IMR-90 (cell line): ENCODE measurements at regions not wholly inside any gene's neighbourhood (a gene's known extent, or its start where the extent isn't known, plus 50 kb on each side); places are given as distances from the start of the nearest gene placed in this dataset.

Experiments
- ATAC-seq: fragments of 200-7000 bp; cut with Tn5 transposase; 2 replicates; pipeline ENCODE4 v1.9.1; 2020; ENCODE audit warnings: low read depth, mild to moderate bottlenecking, moderate library complexity
- BruUV-seq: library from RNA; stranded (reverse); fragments of 400-500 nt; replicated peaks from 2 replicates; lab custom pipeline; 2021; lab: Mats Ljungman, UMichigan
- CTCF ChIA-PET: fragments of 300-600 bp; formaldehyde crosslinking; extraction: SDS; loops from one replicate; lab custom pipeline; 2021; ENCODE audit warnings: antibody characterized with exemption; lab: Yijun Ruan, JAX
- POLR2A ChIA-PET: fragments of 300-600 bp; sonication (Branson Sonifier 250); formaldehyde crosslinking; loops from one replicate; lab custom pipeline; 2022; ENCODE audit warnings: antibody characterized with exemption; ENCODE audit not compliant: unreplicated experiment; lab: Charles Lee
- DNase-seq: peaks from one replicate; pipeline ENCODE4 v3.0.0; 2013
- H2AFZ ChIP-seq: replicated peaks from 2 replicates; pipeline ENCODE3; 2013; ENCODE audit warnings: low read length, mild to moderate bottlenecking; ENCODE audit not compliant: poor library complexity
- H2AK5ac ChIP-seq: 2 replicates; pipeline ENCODE4 v1.6.1; 2013; ENCODE audit warnings: low read depth, low read length, inconsistent platforms
- H2AK9ac ChIP-seq: replicated peaks from 2 replicates; pipeline ENCODE3; 2013; ENCODE audit warnings: mild to moderate bottlenecking, low read depth, low read length, moderate library complexity; ENCODE audit not compliant: poor library complexity
- H2BK120ac ChIP-seq: 2 replicates; pipeline ENCODE4 v1.6.1; 2013; ENCODE audit warnings: low read depth, low read length, inconsistent platforms
- H2BK15ac ChIP-seq: 3 replicates; pipeline ENCODE4 v1.6.1; 2013; ENCODE audit warnings: low read depth, low read length, inconsistent platforms
- H2BK20ac ChIP-seq: 2 replicates; pipeline ENCODE4 v1.6.1; 2013; ENCODE audit warnings: low read depth, mild to moderate bottlenecking, inconsistent platforms, low read length, moderate library complexity
- H2BK5ac ChIP-seq: 2 replicates; pipeline ENCODE4 v1.6.1; 2013; ENCODE audit warnings: mild to moderate bottlenecking, low read depth, low read length, inconsistent platforms; ENCODE audit not compliant: poor library complexity, severe bottlenecking
- H3K14ac ChIP-seq: replicated peaks from 2 replicates; pipeline ENCODE4 v1.6.1; 2013; ENCODE audit warnings: low read depth, low read length, inconsistent platforms
- H3K18ac ChIP-seq: 2 replicates; pipeline ENCODE4 v1.6.1; 2013; ENCODE audit warnings: low read depth, low read length, control low read depth
- H3K23ac ChIP-seq: 2 replicates; pipeline ENCODE4 v1.6.1; 2013; ENCODE audit warnings: low read depth, low read length, inconsistent platforms
- H3K27ac ChIP-seq: 2 replicates; pipeline ENCODE4 v1.5.1; 2013; ENCODE audit warnings: mild to moderate bottlenecking, control low read depth, low read length; ENCODE audit not compliant: insufficient read depth
- H3K27me3 ChIP-seq: 2 replicates; pipeline ENCODE4 v1.6.1; 2013; ENCODE audit warnings: low read length; ENCODE audit not compliant: control insufficient read depth, insufficient read depth
- H3K36me3 ChIP-seq: 2 replicates; pipeline ENCODE4 v1.6.1; 2013; ENCODE audit warnings: low read length, mixed read lengths; ENCODE audit not compliant: control insufficient read depth, insufficient read depth
- H3K4ac ChIP-seq: 2 replicates; pipeline ENCODE4 v1.6.1; 2013; ENCODE audit warnings: low read depth, low read length, inconsistent platforms
- H3K4me1 ChIP-seq: 2 replicates; pipeline ENCODE4 v1.6.1; 2013; ENCODE audit warnings: low read length, mixed read lengths; ENCODE audit not compliant: control insufficient read depth, insufficient read depth
- H3K4me2 ChIP-seq: 2 replicates; pipeline ENCODE4 v1.6.1; 2013; ENCODE audit warnings: low read depth, mild to moderate bottlenecking, control low read depth, low read length, moderate library complexity
- H3K4me3 ChIP-seq: 2 replicates; pipeline ENCODE4 v1.5.1; 2013; ENCODE audit warnings: low read depth, mild to moderate bottlenecking, control low read depth, low read length, moderate library complexity; ENCODE audit not compliant: insufficient read depth
- H3K56ac ChIP-seq: 2 replicates; pipeline ENCODE4 v1.6.1; 2013; ENCODE audit warnings: low read length, inconsistent platforms; ENCODE audit not compliant: insufficient read depth; ENCODE audit errors: extremely low read depth
- H3K79me1 ChIP-seq, 2 experiments: 2 replicates each; pipeline ENCODE4 v1.6.1; 2013; ENCODE audit warnings: low read length in 2 of 2, inconsistent platforms in 1 of 2, low read depth in 1 of 2
- H3K9ac ChIP-seq: 2 replicates; pipeline ENCODE4 v1.6.1; 2013; ENCODE audit warnings: low read depth, low read length, control low read depth
- H3K9me1 ChIP-seq: 2 replicates; pipeline ENCODE4 v1.6.1; 2013; ENCODE audit warnings: low read length, inconsistent platforms; ENCODE audit not compliant: insufficient read depth
- H3K9me3 ChIP-seq: 2 replicates; pipeline ENCODE4 v1.6.1; 2013; ENCODE audit warnings: low read length; ENCODE audit not compliant: control insufficient read depth, insufficient read depth
- H4K20me1 ChIP-seq: 2 replicates; pipeline ENCODE4 v1.6.1; 2013; ENCODE audit warnings: low read length, inconsistent platforms; ENCODE audit not compliant: insufficient read depth
- H4K5ac ChIP-seq: 2 replicates; pipeline ENCODE4 v1.6.1; 2013; ENCODE audit warnings: mild to moderate bottlenecking, low read depth, low read length, control low read depth
- H4K8ac ChIP-seq, 2 experiments: 2 replicates each; pipeline ENCODE4 v1.6.1; 2013; ENCODE audit warnings: low read depth in 2 of 2, low read length in 2 of 2, control low read depth in 1 of 2, inconsistent platforms in 1 of 2
- H4K91ac ChIP-seq: 2 replicates; pipeline ENCODE4 v1.6.1; 2013; ENCODE audit warnings: low read depth, low read length, inconsistent platforms; ENCODE audit not compliant: insufficient read depth
- BHLHE40 ChIP-seq: fragments of 150-350 bp; IDR thresholded peaks from 2 replicates; pipeline ENCODE4 v1.6.1; 2016; ENCODE audit warnings: mild to moderate bottlenecking, low read depth, low read length
- CEBPB ChIP-seq: IDR thresholded peaks from 2 replicates; pipeline ENCODE4 v1.6.1; 2012; ENCODE audit warnings: low read depth, low read length, improper control_type of control experiment
- CHD1 ChIP-seq: IDR thresholded peaks from 2 replicates; pipeline ENCODE4 v1.6.1; 2012; ENCODE audit warnings: low read depth, low read length, improper control_type of control experiment
- FOS ChIP-seq: fragments of 150-350 bp; IDR thresholded peaks from 2 replicates; pipeline ENCODE4 v1.6.1; 2016; ENCODE audit warnings: low read depth, low read length
- MXI1 ChIP-seq: IDR thresholded peaks from 2 replicates; pipeline ENCODE4 v1.6.1; 2012; ENCODE audit warnings: low read depth, mild to moderate bottlenecking, low read length, moderate library complexity, borderline replicate concordance
- NFE2L2 ChIP-seq: fragments of 150-350 bp; IDR thresholded peaks from 2 replicates; pipeline ENCODE4 v1.6.1; 2016; ENCODE audit warnings: low read depth, mild to moderate bottlenecking, low read length
- POLR2A ChIP-seq: IDR thresholded peaks from 2 replicates; pipeline ENCODE4 v1.6.1; 2012; ENCODE audit warnings: mild to moderate bottlenecking, low read depth, low read length
- RAD21 ChIP-seq: IDR thresholded peaks from 2 replicates; pipeline ENCODE4 v1.6.1; 2012; ENCODE audit warnings: low read length, improper control_type of control experiment
- RCOR1 ChIP-seq: IDR thresholded peaks from 2 replicates; pipeline ENCODE4 v1.6.1; 2012; ENCODE audit warnings: mild to moderate bottlenecking, low read length, improper control_type of control experiment; ENCODE audit not compliant: insufficient replicate concordance
- SMC3 ChIP-seq: fragments of 150-350 bp; IDR thresholded peaks from 2 replicates; pipeline ENCODE4 v1.6.1; 2016; ENCODE audit warnings: low read depth, mild to moderate bottlenecking, antibody characterized with exemption, low read length, moderate library complexity
- USF2 ChIP-seq: fragments of 150-350 bp; IDR thresholded peaks from 2 replicates; pipeline ENCODE4 v1.6.1; 2017; ENCODE audit warnings: mild to moderate bottlenecking, antibody characterized with exemption, low read length, low read depth
- WGBS, 2 experiments: methylation state at CpG; one replicate each; pipeline versions ENCODE4 v1.1.5 to v1.1.7; 2013; ENCODE audit warnings: missing lambda C conversion rate in 2 of 2; ENCODE audit not compliant: insufficient read length in 1 of 2; ENCODE audit errors: extremely low coverage in 2 of 2; 5-methylcytosine and 5-hydroxymethylcytosine counted together
- dilution Hi-C: fragments of 300-500 bp; cut with HindIII; formaldehyde crosslinking; loops from one replicate; pipeline ENCODE4 v1.14.3; 2018; ENCODE audit warnings: low sequenced_read_pairs; ENCODE audit not compliant: unreplicated experiment
- in situ Hi-C: fragments of 300-500 bp; cut with MboI; formaldehyde crosslinking; loops from 3 replicates; pipeline ENCODE4 v1.14.3; 2019; ENCODE audit warnings: low sequenced_read_pairs, inconsistent platforms, mixed read lengths
- intact Hi-C: fragments of 100-400 bp; cut with micrococcal nuclease; formaldehyde crosslinking; loops from 2 replicates; pipeline ENCODE4 v1.10.0; 2022
- TF ChIP-seq, protein P1 (sequence below): conservative IDR thresholded peaks from 2 replicates; pipeline ENCODE4 v1.5.1; 2012; ENCODE audit warnings: mild to moderate bottlenecking, low read depth, low read length, improper control_type of control experiment

- Histone ChIP-seq H2AFZ (no peak overlapping the region), H4K91ac (no peak overlapping the region), H3K9me3 (peaks cover 4% of the 10 kb centered on the region), H4K5ac (no peak overlapping the region), H2AK5ac (no peak overlapping the region), H3K27me3 (no peaks in the 10 kb centered on the region), H2AK9ac (no peak overlapping the region), H3K9me1 (no peaks in the 10 kb centered on the region), H3K56ac (no peak overlapping the region), H2BK5ac (no peak overlapping the region), H3K4ac (no peak overlapping the region), H3K9ac (no peak overlapping the region), H3K4me3 (no peak overlapping the region), H3K79me1 (no peaks in the 10 kb centered on the region), H3K18ac (no peak overlapping the region), H2BK15ac (no peak overlapping the region), H3K23ac (no peak overlapping the region), H4K8ac (no peak overlapping the region), H2BK20ac (no peak overlapping the region), H3K27ac (no peak overlapping the region), H2BK120ac (no peak overlapping the region), H3K36me3 (no peaks in the 10 kb centered on the region), H4K20me1 (no peaks in the 10 kb centered on the region), H3K4me1 (peaks cover 8% of the 10 kb centered on the region), H3K4me2 (no peak overlapping the region), H3K14ac (no peak overlapping the region)
- intact Hi-C loops = no loop called here
- in situ Hi-C loops = no loop called here
- dilution Hi-C loops = no loop called here
- WGBS, 2 experiments = no CpG with 5 or more reads among the region's 2 CpGs
- BruUV-seq = no TSS peak
- CTCF ChIA-PET = no interaction called here
- TF ChIP-seq RCOR1 (no peak), USF2 (no peak), CHD1 (no peak), POLR2A (no peak), NFE2L2 (no peak), MXI1 (no peak), FOS (no peak), CEBPB (no peak), SMC3 (no peak), RAD21 (no peak), BHLHE40 (no peak)
- TF ChIP-seq, protein P1, sequence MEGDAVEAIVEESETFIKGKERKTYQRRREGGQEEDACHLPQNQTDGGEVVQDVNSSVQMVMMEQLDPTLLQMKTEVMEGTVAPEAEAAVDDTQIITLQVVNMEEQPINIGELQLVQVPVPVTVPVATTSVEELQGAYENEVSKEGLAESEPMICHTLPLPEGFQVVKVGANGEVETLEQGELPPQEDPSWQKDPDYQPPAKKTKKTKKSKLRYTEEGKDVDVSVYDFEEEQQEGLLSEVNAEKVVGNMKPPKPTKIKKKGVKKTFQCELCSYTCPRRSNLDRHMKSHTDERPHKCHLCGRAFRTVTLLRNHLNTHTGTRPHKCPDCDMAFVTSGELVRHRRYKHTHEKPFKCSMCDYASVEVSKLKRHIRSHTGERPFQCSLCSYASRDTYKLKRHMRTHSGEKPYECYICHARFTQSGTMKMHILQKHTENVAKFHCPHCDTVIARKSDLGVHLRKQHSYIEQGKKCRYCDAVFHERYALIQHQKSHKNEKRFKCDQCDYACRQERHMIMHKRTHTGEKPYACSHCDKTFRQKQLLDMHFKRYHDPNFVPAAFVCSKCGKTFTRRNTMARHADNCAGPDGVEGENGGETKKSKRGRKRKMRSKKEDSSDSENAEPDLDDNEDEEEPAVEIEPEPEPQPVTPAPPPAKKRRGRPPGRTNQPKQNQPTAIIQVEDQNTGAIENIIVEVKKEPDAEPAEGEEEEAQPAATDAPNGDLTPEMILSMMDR = no peak
- no peak for DNase-seq
- ATAC-seq = no peak
- POLR2A ChIA-PET = no interaction called here
Observed at GRCh38 chr20:16946097-16946496, 197.9 kb downstream of the OTOR start.
